ENCODE measurements at regions not wholly inside any gene's neighbourhood (a gene's known extent, or its start where the extent isn't known, plus 50 kb on each side); places are given as distances from the start of the nearest gene placed in this dataset.
"Not testable (repeated sequence)": the region's sequence is repeated elsewhere in the genome, so short reads cannot be mapped to it uniquely, and the experiment has no call there.

DNA sequence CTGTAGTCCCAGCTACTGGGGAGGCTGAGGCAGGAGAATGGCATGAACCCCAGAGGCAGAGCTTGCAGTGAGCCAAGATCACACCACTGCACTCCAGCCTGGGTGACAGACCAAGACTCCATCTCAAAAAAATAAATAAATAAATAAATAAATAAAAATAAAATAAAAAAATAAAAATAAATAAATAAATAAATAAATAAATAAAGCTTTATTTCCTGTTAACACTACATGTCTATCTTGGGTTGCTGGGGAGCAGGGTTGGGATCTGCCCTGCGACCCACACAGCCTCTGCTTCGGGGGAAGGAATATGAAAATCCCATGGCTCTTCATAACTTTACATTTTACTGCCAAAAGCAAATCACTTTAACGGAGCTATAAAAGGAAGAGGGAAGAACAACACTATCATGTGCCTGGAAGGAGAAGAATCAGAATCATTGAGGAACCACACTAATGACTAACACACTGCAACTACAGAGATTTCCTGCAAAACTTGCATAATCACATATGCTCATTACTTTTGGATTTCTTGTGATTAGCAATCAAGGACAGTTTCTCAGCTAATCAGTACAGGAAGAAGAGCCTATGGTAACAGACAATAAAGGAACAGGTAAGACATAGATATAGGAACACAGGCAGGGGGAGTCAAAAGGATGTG, 72.8 kb upstream of the CD55 start:
- Mint-ChIP-seq H3K27ac (no peak overlapping the region), H3K4me3 (no peak overlapping the region), H3K27me3 (ENCODE audit: low read depth) (no peaks in the 10 kb centered on the region), H3K4me1 (peaks cover 14% of the 10 kb centered on the region), H3K36me3 (peaks cover 4% of the 10 kb centered on the region), H3K9me3 (peaks cover 11% of the 10 kb centered on the region)
- DNase-seq (ENCODE audit: low spot score in 2 of 2, unreplicated experiment in 2 of 2), result no peak
- no peak for TF ChIP-seq CTCF (IDR thresholded peaks at IDR 0.05; ENCODE audit: unreplicated experiment)

DNA sequence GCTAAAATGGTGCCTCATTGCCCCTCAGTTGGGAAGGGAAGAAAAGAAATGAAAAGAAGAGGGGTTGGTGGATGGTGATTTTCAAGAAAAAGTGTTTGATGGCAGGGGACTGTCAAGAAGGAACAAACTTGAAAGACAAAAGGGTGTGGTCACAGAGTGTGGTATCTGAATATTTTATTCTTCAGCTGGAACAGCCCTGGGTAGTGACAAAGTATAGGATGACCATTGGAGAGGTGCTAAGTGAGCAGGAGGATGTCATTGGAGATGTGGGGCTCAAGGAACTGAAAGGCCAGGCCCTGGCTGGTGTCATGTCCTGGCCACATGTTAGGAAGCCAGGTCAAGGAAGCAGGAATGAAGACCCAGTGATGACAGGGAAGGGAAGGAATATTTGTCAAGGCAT, 71.0 kb upstream of the CD55 start:
- no peak for DNase-seq (ENCODE audit: low spot score in 2 of 2, unreplicated experiment in 2 of 2)
- Mint-ChIP-seq H3K4me3 (no peak overlapping the region), H3K27me3 (ENCODE audit: low read depth) (no peaks in the 10 kb centered on the region), H3K4me1 (peaks cover 7% of the 10 kb centered on the region), H3K9me3 (peaks cover 23% of the 10 kb centered on the region), H3K36me3 (peaks cover 4% of the 10 kb centered on the region), H3K27ac (no peak overlapping the region)
- no peak for TF ChIP-seq CTCF (IDR thresholded peaks at IDR 0.05; ENCODE audit: unreplicated experiment)

- Mint-ChIP-seq H3K4me3 (no peak overlapping the region), H3K36me3 (peaks cover 6% of the 10 kb centered on the region), H3K27me3 (ENCODE audit: low read depth) (no peaks in the 10 kb centered on the region), H3K9me3 (peaks cover 27% of the 10 kb centered on the region), H3K4me1 (peaks cover 6% of the 10 kb centered on the region), H3K27ac (no peak overlapping the region)
- TF ChIP-seq CTCF (IDR thresholded peaks at IDR 0.05; ENCODE audit: unreplicated experiment), result no peak
- DNase-seq (ENCODE audit: low spot score in 2 of 2, unreplicated experiment in 2 of 2), result no peak
Observed at GRCh38 chr1:207251066-207251465, 70.4 kb upstream of the CD55 start.

DNA sequence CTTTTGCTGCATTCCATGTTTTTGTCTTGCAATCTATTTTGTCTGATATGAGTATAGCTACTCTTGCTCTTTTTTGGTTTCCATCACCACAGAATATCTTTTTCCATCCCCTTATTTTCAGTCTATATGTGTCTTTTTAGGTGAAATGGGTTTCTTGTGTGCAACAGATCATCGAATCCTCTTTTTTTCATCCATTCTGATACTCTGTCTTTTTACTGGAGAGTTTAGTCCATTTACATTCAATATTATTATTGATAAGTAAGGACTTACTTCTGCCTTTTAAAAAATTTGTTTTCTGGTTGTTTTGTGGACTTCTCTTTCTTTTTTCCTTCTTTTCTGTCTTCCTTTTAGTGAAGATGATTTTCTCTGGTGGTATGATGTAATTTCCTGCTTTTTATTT, 64.6 kb upstream of the CD55 start:
- Mint-ChIP-seq H3K4me3 (no peak overlapping the region), H3K36me3 (peaks cover 8% of the 10 kb centered on the region), H3K27me3 (ENCODE audit: low read depth) (no peaks in the 10 kb centered on the region), H3K4me1 (no peaks in the 10 kb centered on the region), H3K27ac (no peak overlapping the region), H3K9me3 (peaks cover 57% of the 10 kb centered on the region)
- DNase-seq (ENCODE audit: low spot score in 2 of 2, unreplicated experiment in 2 of 2), result no peak
- TF ChIP-seq CTCF (IDR thresholded peaks at IDR 0.05; ENCODE audit: unreplicated experiment), result no peak

- H3K27me3 Mint-ChIP-seq (ENCODE audit: low read depth), result no peaks in the 10 kb centered on the region
- H3K4me1 Mint-ChIP-seq, result no peaks in the 10 kb centered on the region
- no peak overlapping the region for H3K27ac Mint-ChIP-seq
- no peak overlapping the region for H3K4me3 Mint-ChIP-seq
- peaks cover 45% of the 10 kb centered on the region for H3K9me3 Mint-ChIP-seq
- H3K36me3 Mint-ChIP-seq, result peaks cover 8% of the 10 kb centered on the region
- TF ChIP-seq CTCF (IDR thresholded peaks at IDR 0.05; ENCODE audit: unreplicated experiment), result no peak
- DNase-seq (ENCODE audit: low spot score in 2 of 2, unreplicated experiment in 2 of 2), result no peak
Observed at GRCh38 chr1:207259391-207259790, 62.1 kb upstream of the CD55 start.

DNA sequence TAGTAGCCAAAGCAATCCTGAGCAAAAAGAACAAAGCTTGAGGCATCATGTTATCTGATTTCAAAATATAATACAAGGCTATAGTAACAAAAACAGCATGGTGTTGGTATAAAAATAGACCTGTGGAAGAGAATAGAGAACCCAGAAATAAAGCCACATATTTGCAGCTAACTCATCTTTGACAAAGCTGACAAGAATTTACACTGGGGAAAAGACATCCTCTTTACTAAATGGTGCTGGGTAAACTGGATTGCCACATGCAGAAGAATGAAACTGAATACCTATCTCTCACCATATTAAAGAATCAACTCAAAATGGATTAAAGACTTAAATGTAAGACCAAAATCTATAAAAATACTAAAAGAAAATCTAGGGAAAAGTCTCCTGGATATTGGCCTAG, 59.5 kb upstream of the CD55 start:
- Mint-ChIP-seq H3K9me3 (peaks cover 29% of the 10 kb centered on the region), H3K4me3 (no peak overlapping the region), H3K4me1 (no peaks in the 10 kb centered on the region)

DNA sequence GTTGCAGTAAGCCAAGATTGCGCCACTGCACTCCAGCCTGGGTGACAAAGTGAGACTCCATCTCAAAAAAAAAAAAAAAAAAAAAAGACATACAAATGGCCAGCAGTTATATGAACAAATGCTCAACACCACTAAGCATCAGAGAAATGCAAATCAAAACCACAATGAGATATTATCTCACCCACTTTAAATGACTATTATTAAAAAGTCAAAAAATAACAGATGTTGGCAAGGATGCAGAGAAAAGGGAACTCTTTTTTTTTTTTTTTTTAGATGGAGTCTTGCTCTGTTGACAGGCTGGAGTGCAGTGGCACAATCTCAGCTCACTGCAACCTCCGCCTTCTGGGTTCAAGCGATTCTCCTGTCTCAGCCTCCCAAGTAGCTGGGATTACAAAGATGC, 58.6 kb upstream of the CD55 start:
- H3K4me1 Mint-ChIP-seq; H3K27ac Mint-ChIP-seq; DNase-seq (ENCODE audit: low spot score in 2 of 2, unreplicated experiment in 2 of 2); H3K27me3 Mint-ChIP-seq (ENCODE audit: low read depth); H3K36me3 Mint-ChIP-seq; H3K4me3 Mint-ChIP-seq: not testable (repeated sequence)
- H3K9me3 Mint-ChIP-seq, result peaks cover 22% of the 10 kb centered on the region

More for the DNA sequence above, 59.5 kb upstream of the CD55 start:
- DNase-seq (ENCODE audit: low spot score in 2 of 2, unreplicated experiment in 2 of 2), result no peak
- Mint-ChIP-seq H3K36me3 (peaks cover 3% of the 10 kb centered on the region), H3K27me3 (ENCODE audit: low read depth) (no peaks in the 10 kb centered on the region), H3K27ac (no peak overlapping the region)
- no peak for TF ChIP-seq CTCF (IDR thresholded peaks at IDR 0.05; ENCODE audit: unreplicated experiment)
